GM06990 (cell line): ENCODE measurements at regions not wholly inside any gene's neighbourhood (a gene's known extent, or its start where the extent isn't known, plus 50 kb on each side); places are given as distances from the start of the nearest gene placed in this dataset.

Experiments used
- DNase-seq: peaks from one replicate; pipeline ENCODE4 v3.0.0-alpha.2; 2011; ENCODE audit not compliant: insufficient read length; ENCODE audit errors: extremely low read depth
- H3K27me3 ChIP-seq: replicated peaks from 2 replicates; pipeline ENCODE4 v1.6.0; 2011; ENCODE audit warnings: low read length; ENCODE audit not compliant: control insufficient read depth, insufficient read depth
- H3K36me3 ChIP-seq: 2 replicates; pipeline ENCODE4 v1.5.1; 2011; ENCODE audit warnings: low read length; ENCODE audit not compliant: control insufficient read depth, insufficient read depth
- H3K4me3 ChIP-seq: replicated peaks from 2 replicates; pipeline ENCODE4 v1.5.1; 2011; ENCODE audit warnings: low read depth, mild to moderate bottlenecking, control low read depth, low read length
- TF ChIP-seq, protein P1 (sequence below): IDR thresholded peaks from 2 replicates; pipeline ENCODE4 v1.5.1; 2011; ENCODE audit warnings: low read length, control low read depth, mild to moderate bottlenecking, inconsistent platforms; ENCODE audit not compliant: insufficient read depth, poor library complexity, severe bottlenecking

DNA sequence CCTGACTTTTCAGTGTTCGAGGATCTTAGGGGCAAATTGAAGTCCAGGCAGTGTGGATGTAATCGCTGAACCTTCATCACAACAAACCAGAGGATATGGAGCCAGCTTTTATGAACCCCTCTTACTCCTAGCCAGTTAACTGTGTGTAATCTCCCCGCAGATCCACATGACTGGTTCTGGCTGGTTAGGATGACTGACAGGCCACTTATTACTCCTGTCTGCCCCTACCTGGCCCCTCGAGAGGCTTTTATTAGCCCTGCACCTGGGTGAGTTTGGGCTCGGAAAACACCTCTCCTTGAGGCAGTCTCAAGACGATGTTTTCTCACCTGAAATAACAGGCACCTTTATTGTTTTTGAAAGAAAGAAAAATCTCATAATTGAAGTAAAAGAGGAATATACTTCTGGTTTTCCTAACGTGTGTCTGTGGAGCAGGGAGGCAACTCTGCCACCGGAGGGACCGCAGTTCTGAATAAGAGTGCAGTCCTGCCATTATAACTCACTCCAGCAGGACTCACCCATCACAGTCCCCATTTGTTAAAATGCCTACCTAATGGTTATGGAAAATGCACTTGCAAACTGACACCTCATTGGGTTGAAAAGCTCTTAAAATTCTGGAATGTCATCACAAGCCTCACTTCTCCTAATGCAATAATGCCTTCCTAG is 291.9 kb upstream of the N4BP1 start:
- no peak for DNase-seq
- no peaks in the 10 kb centered on the region for H3K27me3 ChIP-seq

DNA sequence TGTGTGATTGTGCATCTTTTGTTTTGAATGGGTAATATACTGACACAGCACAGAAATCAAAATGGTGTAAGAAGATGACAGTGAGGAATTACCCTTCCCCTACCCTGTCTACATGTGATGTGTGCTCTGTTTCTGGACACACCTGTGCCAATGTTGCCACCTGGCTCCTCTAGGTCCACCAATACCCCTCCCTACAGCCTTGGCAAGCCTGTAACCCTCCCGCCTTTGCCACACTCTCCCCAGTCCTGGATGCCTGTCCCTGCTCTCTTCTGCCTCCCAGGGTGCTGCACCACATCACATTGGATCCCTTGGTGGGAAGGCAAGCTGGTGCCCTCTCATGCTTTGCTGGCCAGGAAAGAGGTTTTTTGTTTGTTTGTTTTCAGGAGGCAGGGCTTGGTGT is 289.5 kb upstream of the N4BP1 start:
- Histone ChIP-seq H3K27me3 (no peaks in the 10 kb centered on the region), H3K4me3 (no peak overlapping the region), H3K36me3 (no peaks in the 10 kb centered on the region)
- TF ChIP-seq, protein P1, sequence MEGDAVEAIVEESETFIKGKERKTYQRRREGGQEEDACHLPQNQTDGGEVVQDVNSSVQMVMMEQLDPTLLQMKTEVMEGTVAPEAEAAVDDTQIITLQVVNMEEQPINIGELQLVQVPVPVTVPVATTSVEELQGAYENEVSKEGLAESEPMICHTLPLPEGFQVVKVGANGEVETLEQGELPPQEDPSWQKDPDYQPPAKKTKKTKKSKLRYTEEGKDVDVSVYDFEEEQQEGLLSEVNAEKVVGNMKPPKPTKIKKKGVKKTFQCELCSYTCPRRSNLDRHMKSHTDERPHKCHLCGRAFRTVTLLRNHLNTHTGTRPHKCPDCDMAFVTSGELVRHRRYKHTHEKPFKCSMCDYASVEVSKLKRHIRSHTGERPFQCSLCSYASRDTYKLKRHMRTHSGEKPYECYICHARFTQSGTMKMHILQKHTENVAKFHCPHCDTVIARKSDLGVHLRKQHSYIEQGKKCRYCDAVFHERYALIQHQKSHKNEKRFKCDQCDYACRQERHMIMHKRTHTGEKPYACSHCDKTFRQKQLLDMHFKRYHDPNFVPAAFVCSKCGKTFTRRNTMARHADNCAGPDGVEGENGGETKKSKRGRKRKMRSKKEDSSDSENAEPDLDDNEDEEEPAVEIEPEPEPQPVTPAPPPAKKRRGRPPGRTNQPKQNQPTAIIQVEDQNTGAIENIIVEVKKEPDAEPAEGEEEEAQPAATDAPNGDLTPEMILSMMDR, result no peak
- no peak for DNase-seq

More for the DNA sequence above, 291.9 kb upstream of the N4BP1 start:
- TF ChIP-seq, protein P1, result peak; percentile 7
- no peaks in the 10 kb centered on the region for H3K36me3 ChIP-seq
- H3K4me3 ChIP-seq, result no peak overlapping the region

DNA sequence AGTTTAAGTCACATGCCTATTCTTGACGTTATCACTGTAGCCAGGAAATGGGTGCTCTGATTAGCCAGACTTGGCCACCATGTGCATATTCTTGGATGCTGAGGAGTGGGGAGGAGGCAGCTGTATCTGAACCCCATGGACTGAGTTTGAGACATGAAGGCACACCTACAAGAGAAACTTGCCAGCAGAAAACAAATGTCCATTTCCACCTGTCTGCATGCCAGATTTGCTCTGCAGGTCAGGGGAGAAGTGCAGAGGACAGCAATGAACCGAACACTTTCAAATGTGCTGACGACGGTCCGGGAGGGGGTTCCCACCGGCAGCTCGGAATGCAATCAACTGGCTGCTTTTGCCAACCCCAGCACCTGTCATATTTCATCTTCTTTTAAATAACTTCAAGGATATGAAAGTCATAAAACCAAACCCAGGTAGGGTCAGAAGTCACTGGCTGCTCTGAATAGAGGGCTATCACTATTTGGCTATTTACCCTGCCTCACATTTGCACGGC is 287.8 kb upstream of the N4BP1 start:
- Histone ChIP-seq H3K4me3 (no peak overlapping the region), H3K27me3 (no peaks in the 10 kb centered on the region), H3K36me3 (no peaks in the 10 kb centered on the region)
- TF ChIP-seq, protein P1, result no peak
- DNase-seq, result no peak

DNA sequence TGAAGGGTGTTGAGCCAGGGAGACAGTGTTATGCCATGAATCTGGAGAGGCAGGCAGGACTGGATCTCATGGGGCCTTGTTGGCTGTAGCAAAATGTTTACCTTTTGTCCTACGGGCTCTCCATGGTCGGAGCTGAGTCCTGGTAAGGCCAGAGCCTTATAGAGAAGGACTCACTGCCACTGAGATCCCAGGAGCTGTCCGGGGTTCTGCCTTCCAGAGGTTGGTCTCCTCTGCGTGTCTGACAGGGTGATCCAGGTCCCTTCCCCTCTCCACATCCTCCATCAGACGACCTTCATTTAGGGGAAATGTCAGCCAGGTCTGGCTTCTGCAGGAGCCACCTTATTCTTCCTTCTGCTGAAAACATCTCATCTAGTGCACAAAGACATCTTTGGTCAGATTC is 285.2 kb upstream of the N4BP1 start:
- H3K4me3 ChIP-seq, result no peak overlapping the region
- H3K36me3 ChIP-seq, result no peaks in the 10 kb centered on the region
- DNase-seq, result no peak
- no peaks in the 10 kb centered on the region for H3K27me3 ChIP-seq
- TF ChIP-seq, protein P1, result no peak

DNA sequence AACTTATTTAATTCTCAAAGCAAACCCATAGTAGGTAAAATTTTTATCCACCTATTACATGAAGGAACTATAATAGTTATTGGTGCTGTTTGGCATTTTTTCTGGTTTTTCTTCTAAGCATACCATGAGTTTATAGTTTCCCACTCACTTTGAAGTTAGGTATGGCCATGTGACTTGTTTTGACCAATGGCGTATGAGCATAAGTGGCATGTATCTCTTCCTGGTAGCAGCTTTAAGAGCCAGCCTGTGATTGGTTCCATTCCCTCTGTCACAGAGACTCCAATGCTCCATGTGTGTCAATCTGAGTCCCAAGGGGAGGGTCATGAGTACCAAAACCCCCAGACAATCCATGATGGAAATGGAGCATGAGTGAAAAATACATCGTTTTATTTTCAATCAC is 282.9 kb upstream of the N4BP1 start:
- TF ChIP-seq, protein P1, result no peak
- no peak for DNase-seq
- Histone ChIP-seq H3K27me3 (no peaks in the 10 kb centered on the region), H3K4me3 (no peak overlapping the region), H3K36me3 (no peaks in the 10 kb centered on the region)
